Activated CD8-positive, alpha-beta memory T cell treated with anti-CD3 and anti-CD28 coated beads, Interleukin-2, amount 10 ng/mL, durations not matched to agents 7 days and 5 days (primary cell): ENCODE measurements at regions not wholly inside any gene's neighbourhood (a gene's known extent, or its start where the extent isn't known, plus 50 kb on each side); places are given as distances from the start of the nearest gene placed in this dataset.

Experiments used
- ATAC-seq: fragments of 150-1000 bp; cut with Tn5 transposase; one replicate; pipeline ENCODE4 v1.10.0; 2021; ENCODE audit warnings: moderate library complexity
- CTCF ChIA-PET: fragments of 350-600 bp; sonication (Branson Sonifier 250); formaldehyde crosslinking; loops from one replicate; lab custom pipeline; 2021; ENCODE audit warnings: antibody characterized with exemption; lab: Charles Lee
- DNase-seq: peaks from one replicate; pipeline ENCODE4 v3.0.0-alpha.2; 2020
- H3K27ac Mint-ChIP-seq: one replicate; pipeline ENCODE4 v1.8.0; 2021; ENCODE audit warnings: mild to moderate bottlenecking, mixed read lengths
- H3K27me3 Mint-ChIP-seq: one replicate; pipeline ENCODE4 v1.8.0; 2021; ENCODE audit warnings: mixed read lengths
- H3K36me3 Mint-ChIP-seq: one replicate; pipeline ENCODE4 v1.8.0; 2021; ENCODE audit warnings: mild to moderate bottlenecking, mixed read lengths
- H3K4me1 Mint-ChIP-seq: one replicate; pipeline ENCODE4 v1.8.0; 2021; ENCODE audit warnings: mixed read lengths
- H3K4me3 Mint-ChIP-seq: one replicate; pipeline ENCODE4 v1.8.0; 2021; ENCODE audit warnings: mild to moderate bottlenecking, moderate library complexity, mixed read lengths
- H3K9me3 Mint-ChIP-seq: one replicate; pipeline ENCODE4 v1.8.0; 2022; ENCODE audit warnings: low read depth, mixed read lengths

- no peak for ATAC-seq
- no peaks in the 10 kb centered on the region for H3K4me1 Mint-ChIP-seq
These were observed 179.6 kb downstream of the CTTN start for GRCh38 chr11:70577948-70578347.

GRCh38 chr11:70578371-70578770 is 180.0 kb downstream of the CTTN start:
- Mint-ChIP-seq H3K27me3 (no peaks in the 10 kb centered on the region), H3K36me3 (no peaks in the 10 kb centered on the region), H3K9me3 (no peaks in the 10 kb centered on the region), H3K4me3 (no peak overlapping the region), H3K4me1 (no peaks in the 10 kb centered on the region), H3K27ac (no peak overlapping the region)
- CTCF ChIA-PET = no interaction called here
- ATAC-seq = no peak
- no peak for DNase-seq

More at GRCh38 chr11:70577948-70578347, 179.6 kb downstream of the CTTN start:
- Mint-ChIP-seq H3K36me3 (no peaks in the 10 kb centered on the region), H3K9me3 (no peaks in the 10 kb centered on the region), H3K27ac (no peak overlapping the region), H3K4me3 (no peak overlapping the region), H3K27me3 (no peaks in the 10 kb centered on the region)
- no peak for DNase-seq
- CTCF ChIA-PET = no interaction called here

- Mint-ChIP-seq H3K4me1 (no peaks in the 10 kb centered on the region), H3K36me3 (no peaks in the 10 kb centered on the region), H3K27ac (no peak overlapping the region), H3K4me3 (no peak overlapping the region), H3K27me3 (no peaks in the 10 kb centered on the region), H3K9me3 (no peaks in the 10 kb centered on the region)
- DNase-seq (no peak), ATAC-seq (no peak)
- CTCF ChIA-PET = no interaction called here
These were observed 180.5 kb downstream of the CTTN start for GRCh38 chr11:70578831-70579230.

GRCh38 chr11:70579316-70579955 is 181.1 kb downstream of the CTTN start:
- CTCF ChIA-PET = no interaction called here
- no peaks in the 10 kb centered on the region for H3K4me1 Mint-ChIP-seq
- DNase-seq (no peak), ATAC-seq (no peak)
- H3K4me3 Mint-ChIP-seq = no peak overlapping the region
- no peak overlapping the region for H3K27ac Mint-ChIP-seq
- no peaks in the 10 kb centered on the region for H3K9me3 Mint-ChIP-seq
- no peaks in the 10 kb centered on the region for H3K36me3 Mint-ChIP-seq
- H3K27me3 Mint-ChIP-seq = no peaks in the 10 kb centered on the region

DNA sequence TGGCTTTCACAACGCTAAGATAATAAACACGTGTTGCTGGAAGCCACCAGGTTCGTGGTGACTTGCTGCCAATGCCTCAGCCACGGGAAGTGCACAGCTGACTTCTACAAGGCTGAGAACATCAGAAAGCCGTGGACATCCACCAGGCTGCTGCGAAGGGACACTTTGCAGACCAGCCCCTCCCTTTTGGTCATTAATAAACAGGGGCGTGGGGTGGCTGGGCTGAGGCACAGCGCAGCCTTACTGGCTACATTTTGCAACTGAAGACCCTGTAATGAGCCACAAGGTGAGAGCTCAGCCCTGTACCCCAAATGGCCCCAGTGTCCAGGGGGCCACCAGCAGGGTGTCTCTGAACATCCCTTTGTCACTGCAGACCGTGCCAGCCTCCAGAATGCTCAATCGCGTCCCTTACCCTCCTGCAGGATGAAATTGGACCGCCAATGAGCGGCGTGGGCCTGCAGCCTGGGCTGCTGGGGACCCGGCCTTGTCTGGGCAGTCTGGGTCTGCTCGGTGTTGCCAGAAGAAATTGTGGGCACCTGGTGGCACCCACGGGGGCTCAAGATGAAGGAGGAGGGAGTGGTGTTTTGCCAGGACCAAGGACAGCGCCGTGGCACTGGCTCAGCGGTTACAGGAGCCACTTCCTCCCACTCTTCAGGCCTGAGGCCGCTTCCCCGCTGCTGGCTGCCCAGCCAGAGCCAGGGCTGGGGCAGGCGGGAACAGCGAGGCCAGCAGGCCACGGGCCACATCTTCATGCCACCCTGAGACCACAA is 181.9 kb downstream of the CTTN start:
- CTCF ChIA-PET = no interaction called here
- Mint-ChIP-seq H3K36me3 (no peaks in the 10 kb centered on the region), H3K9me3 (no peaks in the 10 kb centered on the region), H3K4me3 (no peak overlapping the region), H3K27ac (no peak overlapping the region), H3K27me3 (no peaks in the 10 kb centered on the region), H3K4me1 (no peaks in the 10 kb centered on the region)
- ATAC-seq = no peak
- no peak for DNase-seq

DNA sequence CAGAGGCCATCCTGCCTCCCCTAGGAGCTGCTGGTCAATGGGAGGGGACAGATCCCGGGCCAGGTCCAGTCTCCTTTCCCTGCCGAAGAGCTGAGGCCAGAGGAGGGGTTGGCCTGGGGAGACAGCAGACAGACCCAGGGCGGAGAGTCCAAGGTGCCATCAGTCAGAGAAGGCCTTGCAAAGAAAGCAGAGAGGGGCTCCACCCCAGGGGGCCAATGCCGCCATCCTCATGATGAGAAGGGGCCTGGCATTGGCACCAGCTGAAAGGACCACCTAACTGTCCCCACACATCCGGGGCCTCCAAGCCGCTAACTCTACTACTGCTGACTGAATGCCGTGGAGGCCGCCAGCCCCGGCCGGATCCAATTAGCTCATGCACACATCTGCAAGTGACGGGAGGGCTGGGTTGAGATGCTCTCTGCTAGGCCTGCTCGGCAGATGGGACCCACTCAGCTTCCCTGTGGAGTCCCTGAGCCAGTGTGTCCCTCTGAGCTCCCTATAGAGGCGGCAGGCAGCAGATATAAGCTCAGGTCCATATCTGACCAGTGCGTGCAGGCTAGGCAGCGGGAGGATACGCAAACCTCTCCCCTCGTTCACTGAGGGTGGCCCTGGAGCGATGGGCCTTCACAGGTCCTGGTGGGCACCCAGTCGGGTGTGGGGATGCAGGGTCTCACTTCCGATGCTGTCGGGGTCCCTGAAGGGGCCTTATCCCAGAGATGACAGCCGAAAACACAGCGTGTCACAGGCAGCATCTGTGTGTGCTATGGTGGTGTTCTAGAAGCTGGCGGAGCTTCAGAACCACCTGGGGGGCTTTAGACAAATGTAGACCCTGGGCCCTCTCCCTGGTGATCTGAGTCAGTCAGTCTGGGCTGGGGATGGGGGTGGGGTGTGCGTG is 183.9 kb downstream of the CTTN start:
- Mint-ChIP-seq H3K27ac (no peak overlapping the region), H3K4me3 (no peak overlapping the region), H3K4me1 (no peaks in the 10 kb centered on the region), H3K36me3 (no peaks in the 10 kb centered on the region), H3K27me3 (peaks cover 3% of the 10 kb centered on the region), H3K9me3 (no peaks in the 10 kb centered on the region)
- no peak for DNase-seq
- ATAC-seq = no peak
- CTCF ChIA-PET = no interaction called here

DNA sequence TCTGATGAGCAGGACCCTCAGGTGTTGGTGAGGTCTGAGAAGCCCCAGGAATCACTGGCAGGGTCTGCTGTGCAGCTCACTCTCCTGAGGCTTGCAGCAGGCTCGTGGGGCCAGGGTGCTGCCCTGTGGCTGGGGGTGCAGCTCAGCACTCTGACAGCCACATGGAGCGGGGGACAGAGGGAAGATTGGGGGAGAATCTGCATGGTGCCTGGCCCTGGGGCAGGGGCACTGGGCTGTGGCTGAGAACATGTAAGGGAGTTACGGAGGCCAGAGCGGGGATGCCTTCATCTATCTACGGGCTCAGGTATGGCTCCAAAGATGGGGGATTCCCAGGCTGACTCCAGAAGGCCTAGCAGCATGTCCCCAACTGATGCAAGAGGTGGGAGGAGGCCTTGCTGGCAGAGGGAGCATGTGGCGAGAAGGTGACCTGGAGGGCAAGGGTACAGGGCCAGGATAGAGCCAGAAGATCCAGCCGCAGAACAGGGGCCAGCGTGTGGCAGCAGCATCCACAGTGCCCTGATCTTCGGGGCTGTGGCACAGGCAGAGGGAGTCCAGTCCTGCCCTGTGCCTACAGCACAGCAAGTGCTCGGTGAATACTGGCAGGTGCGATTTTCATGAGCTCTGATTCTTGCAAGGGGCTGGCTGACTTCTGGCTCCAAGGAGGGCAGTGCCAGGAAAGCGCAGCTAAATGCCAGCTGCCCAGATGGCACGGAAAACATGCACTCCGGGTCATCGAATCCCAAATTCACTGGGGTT is 184.7 kb downstream of the CTTN start:
- Mint-ChIP-seq H3K36me3 (no peaks in the 10 kb centered on the region), H3K4me3 (no peak overlapping the region), H3K27me3 (peaks cover 7% of the 10 kb centered on the region), H3K9me3 (no peaks in the 10 kb centered on the region), H3K27ac (no peak overlapping the region), H3K4me1 (no peaks in the 10 kb centered on the region)
- no peak for DNase-seq
- CTCF ChIA-PET = no interaction called here
- ATAC-seq = no peak

GRCh38 chr11:70583781-70584218 is 185.5 kb downstream of the CTTN start:
- H3K27me3 Mint-ChIP-seq = peaks cover 11% of the 10 kb centered on the region
- no peaks in the 10 kb centered on the region for H3K36me3 Mint-ChIP-seq
- CTCF ChIA-PET = no interaction called here
- no peak overlapping the region for H3K27ac Mint-ChIP-seq
- DNase-seq (no peak), ATAC-seq (no peak)
- no peak overlapping the region for H3K4me3 Mint-ChIP-seq
- H3K9me3 Mint-ChIP-seq = no peaks in the 10 kb centered on the region
- H3K4me1 Mint-ChIP-seq = no peaks in the 10 kb centered on the region

DNA sequence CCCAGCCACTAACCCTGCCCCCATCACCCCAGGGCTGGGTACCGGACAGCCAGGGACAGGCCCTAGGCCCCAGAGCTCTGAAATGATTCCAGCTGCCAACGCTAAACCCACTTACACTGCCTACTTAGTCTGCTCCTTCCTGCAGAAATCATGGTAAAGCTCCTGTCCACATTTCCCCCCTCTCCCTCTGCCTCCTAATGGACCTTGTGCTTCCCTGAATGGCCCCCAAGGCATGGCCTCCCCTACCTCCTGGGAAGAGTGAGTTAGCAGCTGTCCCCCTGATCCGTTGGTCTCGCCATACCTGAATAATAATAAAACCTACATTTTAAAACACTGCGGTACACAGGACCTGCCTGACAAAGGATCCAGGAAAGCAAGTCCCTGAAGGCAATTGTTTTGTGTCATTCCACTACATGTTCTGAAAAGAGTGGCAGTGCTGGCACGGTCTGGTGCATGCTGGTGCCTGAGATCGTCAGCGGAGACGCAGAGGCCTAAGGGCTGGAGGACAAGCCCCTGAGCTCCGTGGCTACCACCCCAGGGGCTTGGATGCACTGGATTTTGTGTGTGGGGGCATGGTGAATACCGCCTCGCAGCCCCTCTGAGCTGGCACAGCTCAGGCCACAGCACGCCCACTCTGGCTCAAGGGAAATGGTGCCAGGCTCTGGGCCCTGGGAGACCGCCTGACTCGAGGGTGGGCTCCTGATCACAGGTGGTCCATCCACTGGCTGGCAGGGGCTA is 186.3 kb downstream of the CTTN start:
- no peak for DNase-seq
- Mint-ChIP-seq H3K4me1 (peaks cover 2% of the 10 kb centered on the region), H3K4me3 (no peak overlapping the region), H3K27ac (no peak overlapping the region), H3K27me3 (peaks cover 16% of the 10 kb centered on the region), H3K9me3 (no peaks in the 10 kb centered on the region), H3K36me3 (no peaks in the 10 kb centered on the region)
- no peak for ATAC-seq
- CTCF ChIA-PET = interaction anchor here (0.6 kb wide), 1 partner anchor 163 kb away, joined by 3 read pairs; no protein-coding TSS in a partner anchor

GRCh38 chr11:70585236-70585545 is 186.9 kb downstream of the CTTN start:
- Mint-ChIP-seq H3K4me3 (no peak overlapping the region), H3K27ac (no peak overlapping the region), H3K4me1 (peaks cover 6% of the 10 kb centered on the region), H3K36me3 (no peaks in the 10 kb centered on the region), H3K27me3 (peaks cover 16% of the 10 kb centered on the region), H3K9me3 (no peaks in the 10 kb centered on the region)
- CTCF ChIA-PET = interaction anchor here (0.6 kb wide), 1 partner anchor 164 kb away, joined by 3 read pairs; no protein-coding TSS in a partner anchor
- no peak for DNase-seq
- ATAC-seq = no peak

DNA sequence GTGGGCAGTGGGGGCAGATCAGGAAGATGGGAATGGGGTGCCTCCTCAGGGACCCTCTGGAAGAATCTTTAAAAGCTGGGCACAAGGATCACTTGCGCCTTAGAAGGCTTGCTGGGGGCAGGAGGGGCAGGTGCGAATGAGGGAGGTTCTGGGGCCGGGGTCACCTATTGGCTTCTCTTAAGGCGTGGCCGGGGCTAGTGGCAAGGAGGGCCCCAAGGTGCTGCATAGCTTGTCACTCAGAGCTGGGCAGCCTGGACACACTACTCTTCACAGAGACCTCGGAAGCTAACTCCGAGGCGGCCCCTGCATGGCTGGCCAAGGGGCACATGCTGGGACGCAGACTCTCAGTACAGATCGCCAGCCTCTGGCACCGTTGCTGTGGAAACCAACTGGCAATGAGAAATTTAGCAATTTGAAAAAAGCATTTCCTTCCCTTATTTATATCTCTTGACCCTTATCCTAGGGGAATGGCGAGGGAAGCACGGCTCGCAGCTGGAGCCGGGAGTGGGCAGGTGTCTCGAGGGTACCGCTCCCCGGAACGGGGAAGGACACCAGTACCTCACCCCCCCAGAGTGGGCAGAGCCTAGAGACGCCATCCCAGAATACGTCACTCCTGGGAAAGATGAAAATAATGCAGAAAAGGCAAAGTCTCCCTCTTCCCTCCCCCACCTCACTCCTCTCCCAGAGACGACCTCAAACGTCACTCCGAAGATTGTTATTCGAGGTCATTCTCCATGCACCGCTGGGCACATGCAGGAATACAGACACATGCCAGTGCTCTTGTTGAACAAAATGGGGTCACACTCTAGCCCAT is 188.1 kb downstream of the CTTN start:
- peaks cover 22% of the 10 kb centered on the region for H3K27me3 Mint-ChIP-seq
- ATAC-seq (no peak), DNase-seq (no peak)
- no peak overlapping the region for H3K27ac Mint-ChIP-seq
- no peaks in the 10 kb centered on the region for H3K9me3 Mint-ChIP-seq
- H3K4me1 Mint-ChIP-seq = peaks cover 12% of the 10 kb centered on the region
- no peak overlapping the region for H3K4me3 Mint-ChIP-seq
- H3K36me3 Mint-ChIP-seq = no peaks in the 10 kb centered on the region
- CTCF ChIA-PET = no interaction called here

DNA sequence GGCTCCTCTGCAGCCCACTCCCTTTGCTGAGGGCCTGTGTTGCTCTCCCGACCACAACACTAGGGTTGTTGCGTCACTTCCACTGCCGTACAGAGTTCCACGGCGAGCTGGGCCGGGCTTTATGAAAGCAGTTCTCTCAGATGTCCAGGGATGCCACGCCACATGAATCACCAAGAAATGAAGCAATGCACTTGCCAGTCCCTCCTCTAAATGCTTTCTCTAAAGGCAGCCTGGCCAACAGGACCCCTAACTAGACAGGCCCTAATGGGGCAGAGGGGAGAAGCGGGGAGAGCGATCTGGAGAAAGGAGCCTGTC is 188.7 kb downstream of the CTTN start:
- peaks cover 22% of the 10 kb centered on the region for H3K27me3 Mint-ChIP-seq
- CTCF ChIA-PET = no interaction called here
- peaks cover 12% of the 10 kb centered on the region for H3K4me1 Mint-ChIP-seq
- no peak for DNase-seq
- H3K4me3 Mint-ChIP-seq = no peak overlapping the region
- no peak overlapping the region for H3K27ac Mint-ChIP-seq
- ATAC-seq = no peak
- H3K9me3 Mint-ChIP-seq = no peaks in the 10 kb centered on the region
- H3K36me3 Mint-ChIP-seq = no peaks in the 10 kb centered on the region
